ENCODE measurements at regions not wholly inside any gene's neighbourhood (a gene's known extent, or its start where the extent isn't known, plus 50 kb on each side); places are given as distances from the start of the nearest gene placed in this dataset.

- Histone ChIP-seq H3K36me3 (no peaks in the 10 kb centered on the region), H3K4me3 (no peak overlapping the region), H3K27me3 (replicated peaks) (no peaks in the 10 kb centered on the region), H3K9me3 (replicated peaks) (no peaks in the 10 kb centered on the region), H3K27ac (no peak overlapping the region), H3K4me1 (replicated peaks) (no peaks in the 10 kb centered on the region)
- DNase-seq (ENCODE audit: low read depth in 1 of 2, low spot score in 2 of 2) = no peak
Observed at GRCh38 chr13:26456650-26457049, 100.8 kb upstream of the WASF3 start.

- DNase-seq (ENCODE audit: low read depth in 1 of 2, low spot score in 2 of 2) = no peak
- Histone ChIP-seq H3K9me3 (replicated peaks) (no peaks in the 10 kb centered on the region), H3K36me3 (no peaks in the 10 kb centered on the region), H3K27me3 (replicated peaks) (no peaks in the 10 kb centered on the region), H3K27ac (no peak overlapping the region), H3K4me3 (no peak overlapping the region), H3K4me1 (replicated peaks) (no peaks in the 10 kb centered on the region)
Observed at GRCh38 chr13:26457212-26457611, 100.3 kb upstream of the WASF3 start.

GRCh38 chr13:26458196-26458749 lies 99.2 kb upstream of the WASF3 start:
- DNase-seq (ENCODE audit: low read depth in 1 of 2, low spot score in 2 of 2) = no peak
- Histone ChIP-seq H3K4me3 (no peak overlapping the region), H3K36me3 (no peaks in the 10 kb centered on the region), H3K4me1 (replicated peaks) (no peaks in the 10 kb centered on the region), H3K27ac (no peak overlapping the region), H3K27me3 (replicated peaks) (no peaks in the 10 kb centered on the region), H3K9me3 (replicated peaks) (no peaks in the 10 kb centered on the region)

GRCh38 chr13:26459276-26460131 lies 98.0 kb upstream of the WASF3 start:
- DNase-seq (ENCODE audit: low read depth in 1 of 2, low spot score in 2 of 2) = no peak
- no peaks in the 10 kb centered on the region for H3K4me1 ChIP-seq (replicated peaks)

GRCh38 chr13:26460648-26461047 lies 96.8 kb upstream of the WASF3 start:
- no peak overlapping the region for H3K4me3 ChIP-seq
- H3K27me3 ChIP-seq (replicated peaks) = no peaks in the 10 kb centered on the region
- no peak overlapping the region for H3K27ac ChIP-seq
- H3K9me3 ChIP-seq (replicated peaks) = no peaks in the 10 kb centered on the region
- no peaks in the 10 kb centered on the region for H3K36me3 ChIP-seq
- H3K4me1 ChIP-seq (replicated peaks) = no peaks in the 10 kb centered on the region
- no peak for DNase-seq (ENCODE audit: low read depth in 1 of 2, low spot score in 2 of 2)

More at GRCh38 chr13:26459276-26460131, 98.0 kb upstream of the WASF3 start:
- Histone ChIP-seq H3K27me3 (replicated peaks) (no peaks in the 10 kb centered on the region), H3K27ac (no peak overlapping the region), H3K36me3 (no peaks in the 10 kb centered on the region), H3K9me3 (replicated peaks) (no peaks in the 10 kb centered on the region), H3K4me3 (no peak overlapping the region)

GRCh38 chr13:26463296-26463695 lies 94.2 kb upstream of the WASF3 start:
- Histone ChIP-seq H3K27ac (no peak overlapping the region), H3K27me3 (replicated peaks) (no peaks in the 10 kb centered on the region), H3K4me1 (replicated peaks) (no peaks in the 10 kb centered on the region), H3K36me3 (no peaks in the 10 kb centered on the region), H3K4me3 (no peak overlapping the region), H3K9me3 (replicated peaks) (no peaks in the 10 kb centered on the region)
- no peak for DNase-seq (ENCODE audit: low read depth in 1 of 2, low spot score in 2 of 2)

- Histone ChIP-seq H3K4me1 (replicated peaks) (no peaks in the 10 kb centered on the region), H3K36me3 (no peaks in the 10 kb centered on the region), H3K4me3 (no peak overlapping the region), H3K27ac (no peak overlapping the region), H3K27me3 (replicated peaks) (no peaks in the 10 kb centered on the region), H3K9me3 (replicated peaks) (no peaks in the 10 kb centered on the region)
- DNase-seq (ENCODE audit: low read depth in 1 of 2, low spot score in 2 of 2) = no peak
Observed at GRCh38 chr13:26463848-26464247, 93.6 kb upstream of the WASF3 start.

- H3K9me3 ChIP-seq (replicated peaks) = no peaks in the 10 kb centered on the region
- H3K36me3 ChIP-seq = no peaks in the 10 kb centered on the region
Observed at GRCh38 chr13:26465514-26465913, 92.0 kb upstream of the WASF3 start.

GRCh38 chr13:26465954-26466353 lies 91.5 kb upstream of the WASF3 start:
- H3K36me3 ChIP-seq = no peaks in the 10 kb centered on the region
- no peaks in the 10 kb centered on the region for H3K9me3 ChIP-seq (replicated peaks)
- H3K27me3 ChIP-seq (replicated peaks) = no peaks in the 10 kb centered on the region
- DNase-seq (ENCODE audit: low read depth in 1 of 2, low spot score in 2 of 2) = no peak
- H3K4me3 ChIP-seq = no peak overlapping the region
- H3K4me1 ChIP-seq (replicated peaks) = no peaks in the 10 kb centered on the region
- no peak overlapping the region for H3K27ac ChIP-seq

More at GRCh38 chr13:26465514-26465913, 92.0 kb upstream of the WASF3 start:
- Histone ChIP-seq H3K27ac (no peak overlapping the region), H3K4me1 (replicated peaks) (no peaks in the 10 kb centered on the region), H3K4me3 (no peak overlapping the region), H3K27me3 (replicated peaks) (no peaks in the 10 kb centered on the region)
- DNase-seq (ENCODE audit: low read depth in 1 of 2, low spot score in 2 of 2) = no peak

GRCh38 chr13:26468265-26468801 lies 89.2 kb upstream of the WASF3 start:
- no peaks in the 10 kb centered on the region for H3K27me3 ChIP-seq (replicated peaks)
- no peaks in the 10 kb centered on the region for H3K36me3 ChIP-seq
- H3K9me3 ChIP-seq (replicated peaks) = no peaks in the 10 kb centered on the region
- DNase-seq (ENCODE audit: low read depth in 1 of 2, low spot score in 2 of 2) = no peak
- H3K4me1 ChIP-seq (replicated peaks) = no peaks in the 10 kb centered on the region
- H3K27ac ChIP-seq = no peak overlapping the region
- H3K4me3 ChIP-seq = no peak overlapping the region

GRCh38 chr13:26469602-26470001 lies 87.9 kb upstream of the WASF3 start:
- no peaks in the 10 kb centered on the region for H3K4me1 ChIP-seq (replicated peaks)
- DNase-seq (ENCODE audit: low read depth in 1 of 2, low spot score in 2 of 2) = no peak
- no peaks in the 10 kb centered on the region for H3K9me3 ChIP-seq (replicated peaks)
- no peak overlapping the region for H3K4me3 ChIP-seq
- no peak overlapping the region for H3K27ac ChIP-seq
- no peaks in the 10 kb centered on the region for H3K36me3 ChIP-seq
- H3K27me3 ChIP-seq (replicated peaks) = no peaks in the 10 kb centered on the region

GRCh38 chr13:26471807-26472206 lies 85.7 kb upstream of the WASF3 start:
- H3K27me3 ChIP-seq (replicated peaks) = no peaks in the 10 kb centered on the region
- no peaks in the 10 kb centered on the region for H3K4me1 ChIP-seq (replicated peaks)
- no peak overlapping the region for H3K27ac ChIP-seq
- DNase-seq (ENCODE audit: low read depth in 1 of 2, low spot score in 2 of 2) = no peak
- H3K9me3 ChIP-seq (replicated peaks) = no peaks in the 10 kb centered on the region
- no peak overlapping the region for H3K4me3 ChIP-seq
- no peaks in the 10 kb centered on the region for H3K36me3 ChIP-seq

- Histone ChIP-seq H3K4me3 (no peak overlapping the region), H3K4me1 (replicated peaks) (no peaks in the 10 kb centered on the region), H3K36me3 (no peaks in the 10 kb centered on the region), H3K27me3 (replicated peaks) (no peaks in the 10 kb centered on the region), H3K9me3 (replicated peaks) (no peaks in the 10 kb centered on the region), H3K27ac (no peak overlapping the region)
- DNase-seq (ENCODE audit: low read depth in 1 of 2, low spot score in 2 of 2) = no peak
Observed at GRCh38 chr13:26473571-26474230, 83.8 kb upstream of the WASF3 start.

GRCh38 chr13:26474286-26474685 lies 83.2 kb upstream of the WASF3 start:
- H3K36me3 ChIP-seq = no peaks in the 10 kb centered on the region
- H3K9me3 ChIP-seq (replicated peaks) = no peaks in the 10 kb centered on the region
- H3K4me1 ChIP-seq (replicated peaks) = no peaks in the 10 kb centered on the region
- H3K27me3 ChIP-seq (replicated peaks) = no peaks in the 10 kb centered on the region
- H3K4me3 ChIP-seq = no peak overlapping the region
- DNase-seq (ENCODE audit: low read depth in 1 of 2, low spot score in 2 of 2) = no peak
- H3K27ac ChIP-seq = no peak overlapping the region

Measured in SJSA1 (cell line).